LoVo (cell line): ENCODE measurements at regions not wholly inside any gene's neighbourhood (a gene's known extent, or its start where the extent isn't known, plus 50 kb on each side); places are given as distances from the start of the nearest gene placed in this dataset.
"Not testable (repeated sequence)": the region's sequence is repeated elsewhere in the genome, so short reads cannot be mapped to it uniquely, and the experiment has no call there.

ENCODE experiments used
- DNase-seq: peaks from one replicate; pipeline ENCODE4 v3.0.0-alpha.2; 2016; ENCODE audit warnings: low spot score

GRCh38 chr1:245102149-245102548 is 52.6 kb upstream of the KIF26B start:
- DNase-seq = not testable (repeated sequence)

- DNase-seq = no peak
Measured at GRCh38 chr1:245099401-245099800, 55.4 kb upstream of the KIF26B start.

- DNase-seq = no peak
Measured at GRCh38 chr1:245098924-245099323, 55.9 kb upstream of the KIF26B start.

- no peak for DNase-seq
Measured at GRCh38 chr1:245096311-245097066, 58.3 kb upstream of the KIF26B start.

- no peak for DNase-seq
Measured at GRCh38 chr1:245095903-245096302, 58.9 kb upstream of the KIF26B start.

GRCh38 chr1:245094954-245095353 is 59.8 kb upstream of the KIF26B start:
- DNase-seq = no peak

GRCh38 chr1:245094092-245094491 is 60.7 kb upstream of the KIF26B start:
- no peak for DNase-seq

GRCh38 chr1:245092638-245092976 is 62.2 kb upstream of the KIF26B start:
- DNase-seq = no peak

- peak; percentile 30 for DNase-seq
Measured at GRCh38 chr1:245091818-245092637, 62.8 kb upstream of the KIF26B start.

GRCh38 chr1:245091171-245091621 is 63.6 kb upstream of the KIF26B start:
- no peak for DNase-seq

GRCh38 chr1:245090491-245091090 is 64.2 kb upstream of the KIF26B start:
- DNase-seq = no peak

GRCh38 chr1:245087723-245088122 is 67.1 kb upstream of the KIF26B start:
- DNase-seq = no peak

- DNase-seq = no peak
Measured at GRCh38 chr1:245086389-245086969, 68.3 kb upstream of the KIF26B start.

GRCh38 chr1:245085508-245086095 is 69.2 kb upstream of the KIF26B start:
- no peak for DNase-seq

GRCh38 chr1:245084551-245084950 is 70.2 kb upstream of the KIF26B start:
- DNase-seq = no peak

GRCh38 chr1:245079021-245079609 is 75.7 kb upstream of the KIF26B start:
- peak; percentile 8 for DNase-seq

- DNase-seq = no peak
Measured at GRCh38 chr1:245074898-245075297, 79.9 kb upstream of the KIF26B start.

GRCh38 chr1:245074232-245074747 is 80.5 kb upstream of the KIF26B start:
- DNase-seq = peak; percentile 46

- no peak for DNase-seq
Measured at GRCh38 chr1:245070836-245071615, 83.8 kb upstream of the KIF26B start.

- no peak for DNase-seq
Measured at GRCh38 chr1:245067257-245067656, 87.5 kb upstream of the KIF26B start.
